ENCODE measurements at regions not wholly inside any gene's neighbourhood (a gene's known extent, or its start where the extent isn't known, plus 50 kb on each side); places are given as distances from the start of the nearest gene placed in this dataset.

- TF ChIP-seq CTCF (conservative IDR thresholded peaks at IDR 0.05) = no peak
- TF ChIP-seq ZFX (IDR thresholded peaks at IDR 0.05) = no peak
Observed at GRCh38 chr2:142323206-142323605, 192.4 kb upstream of the LRP1B start.

All from C4-2B (cell line).